HG03060 (cell line): ENCODE measurements at regions not wholly inside any gene's neighbourhood (a gene's known extent, or its start where the extent isn't known, plus 50 kb on each side); places are given as distances from the start of the nearest gene placed in this dataset.
"Not testable (repeated sequence)": the region's sequence is repeated elsewhere in the genome, so short reads cannot be mapped to it uniquely, and the experiment has no call there.

Experiments
- ATAC-seq: cut with Tn5 transposase; IDR thresholded peaks from one replicate; pipeline ENCODE4 v1.9.1; 2021; ENCODE audit warnings: low read depth, moderate number of reproducible peaks; ENCODE audit not compliant: unreplicated experiment

DNA sequence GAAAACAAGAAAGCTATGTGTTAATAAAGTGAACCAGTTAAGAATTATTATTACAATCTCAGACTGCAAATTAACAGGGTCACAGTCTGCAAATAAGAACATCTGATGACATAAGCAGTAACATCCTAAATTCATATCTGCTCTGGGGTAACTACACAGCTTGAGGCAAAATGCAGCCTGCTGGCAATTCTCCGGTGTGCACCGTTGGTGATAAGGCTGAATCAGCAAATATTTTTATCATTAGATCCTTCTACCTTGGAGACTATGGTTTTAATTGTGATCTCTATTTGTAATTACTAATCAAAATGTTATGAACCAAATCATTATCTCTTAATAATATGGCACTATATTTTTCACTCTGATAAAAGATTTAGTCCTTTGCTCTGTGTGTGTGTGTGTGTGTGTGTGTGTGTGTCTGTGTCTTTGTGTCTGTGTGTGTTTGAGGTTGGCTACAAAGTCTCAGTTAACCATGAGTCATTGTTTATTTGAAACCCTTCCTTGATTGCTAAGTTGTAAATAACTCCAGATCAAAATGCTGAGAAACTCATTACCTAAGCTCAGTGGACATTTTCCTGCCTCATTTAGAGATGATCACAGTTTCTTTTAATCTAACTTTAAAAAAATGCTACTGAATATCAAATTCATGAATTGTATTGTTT, 442.6 kb downstream of the GXYLT1 start:
- ATAC-seq: no peak

DNA sequence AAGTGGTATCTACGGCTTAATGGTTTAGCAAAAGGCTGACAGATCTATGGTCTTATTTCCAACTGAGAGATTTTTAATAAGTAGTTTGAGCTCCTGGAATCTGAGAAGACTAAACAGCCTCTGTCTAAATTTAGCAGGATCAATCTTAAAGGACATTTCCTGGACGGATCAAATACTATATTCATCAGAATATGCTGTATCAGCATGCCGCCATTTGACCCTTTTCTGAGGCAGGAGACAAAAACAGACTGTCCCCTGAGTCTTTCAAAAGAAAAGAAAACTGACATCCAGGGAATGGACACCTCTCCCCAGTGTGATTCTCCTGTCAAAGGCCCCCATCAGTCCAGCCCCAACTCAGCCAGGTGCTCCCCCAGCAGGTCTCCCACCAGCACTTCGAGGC, 443.7 kb downstream of the GXYLT1 start:
- no peak for ATAC-seq

DNA sequence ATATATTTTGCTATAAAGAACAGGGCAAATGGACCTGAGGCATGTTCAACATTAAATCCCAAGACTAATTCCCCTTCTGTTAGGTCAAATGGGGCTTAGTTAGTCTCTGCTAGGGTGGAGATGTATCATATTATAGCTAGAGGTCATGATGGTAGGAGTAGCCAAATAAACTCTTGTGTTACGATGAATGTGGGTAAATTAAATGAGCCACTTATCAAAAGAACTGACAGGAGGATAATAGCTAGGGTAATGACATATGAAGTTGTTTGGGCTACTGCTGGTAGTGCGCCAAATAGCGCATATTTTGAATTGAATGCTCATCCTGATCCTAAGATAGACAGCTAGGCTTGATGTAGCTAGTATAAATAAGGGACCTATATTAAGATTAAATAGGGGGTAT, 445.0 kb downstream of the GXYLT1 start:
- ATAC-seq: no peak

DNA sequence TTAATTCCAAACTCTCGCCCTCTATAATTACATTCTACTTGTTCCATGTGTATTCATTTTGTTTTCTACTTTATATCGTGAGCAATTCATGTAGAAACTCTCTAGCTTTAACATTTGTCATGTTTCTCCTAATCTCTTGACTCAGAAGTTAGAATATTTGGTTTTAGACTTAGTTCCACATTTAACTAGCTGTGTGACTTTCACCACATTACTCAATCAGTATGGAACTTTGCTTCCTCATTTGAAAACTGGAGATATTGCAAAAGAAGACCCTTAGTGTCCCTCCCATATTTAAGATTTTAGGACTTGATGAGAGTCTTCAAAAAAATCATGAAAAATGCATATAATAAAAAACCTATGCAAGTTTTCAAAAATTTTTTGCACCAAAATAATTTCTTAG, 447.5 kb downstream of the GXYLT1 start:
- ATAC-seq: no peak

DNA sequence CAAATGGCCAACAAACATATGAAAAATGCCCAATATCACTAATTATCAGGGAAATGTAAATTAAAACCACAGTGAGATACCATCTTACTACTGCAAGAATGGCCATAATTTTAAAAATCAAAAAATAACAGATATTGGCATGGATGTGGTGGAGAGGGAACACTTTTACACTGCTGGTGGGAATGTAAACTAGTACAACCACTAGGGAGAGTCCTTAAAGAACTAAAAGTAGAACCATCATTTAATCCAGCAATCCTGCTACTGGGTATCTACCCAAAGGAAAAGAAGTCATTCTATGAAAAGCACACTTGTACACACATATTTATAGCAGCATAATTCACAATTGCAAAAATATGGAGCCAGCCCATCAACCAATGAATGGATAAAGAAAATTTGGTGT, 459.7 kb downstream of the GXYLT1 start:
- no peak for ATAC-seq

DNA sequence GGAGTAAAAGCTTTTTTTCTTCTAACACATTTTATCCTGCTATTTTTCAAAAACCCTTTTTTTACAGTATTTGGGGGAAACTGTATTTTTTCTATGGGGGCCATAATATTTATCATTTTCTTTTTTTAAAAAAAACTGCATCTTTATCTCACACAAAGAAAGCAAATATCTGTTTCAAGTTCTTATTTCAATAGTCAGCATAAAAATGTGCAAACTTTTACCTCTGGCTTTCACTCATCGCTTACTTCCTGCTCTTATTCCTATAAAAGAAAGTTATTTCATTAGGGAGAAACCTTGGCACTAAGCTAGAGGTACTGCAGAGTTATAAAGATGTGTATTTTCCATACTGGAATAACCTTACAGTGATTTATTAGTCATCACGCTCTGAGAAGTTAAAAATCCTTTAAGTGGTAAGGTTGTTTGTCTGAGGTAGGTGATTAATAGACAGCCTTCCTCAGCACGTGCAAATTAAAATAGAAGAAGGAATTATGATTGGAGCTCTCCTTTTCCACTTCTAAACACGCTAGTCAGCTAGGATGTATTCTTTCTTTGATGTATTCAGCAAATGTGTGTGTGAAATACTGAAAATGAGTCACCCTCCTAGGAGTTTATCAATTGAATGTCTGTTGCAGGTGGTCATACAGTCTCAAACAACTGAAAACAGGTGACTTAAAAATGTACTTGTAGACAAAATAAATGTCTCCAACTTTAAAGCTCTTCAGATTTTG, 461.0 kb downstream of the GXYLT1 start:
- no peak for ATAC-seq

DNA sequence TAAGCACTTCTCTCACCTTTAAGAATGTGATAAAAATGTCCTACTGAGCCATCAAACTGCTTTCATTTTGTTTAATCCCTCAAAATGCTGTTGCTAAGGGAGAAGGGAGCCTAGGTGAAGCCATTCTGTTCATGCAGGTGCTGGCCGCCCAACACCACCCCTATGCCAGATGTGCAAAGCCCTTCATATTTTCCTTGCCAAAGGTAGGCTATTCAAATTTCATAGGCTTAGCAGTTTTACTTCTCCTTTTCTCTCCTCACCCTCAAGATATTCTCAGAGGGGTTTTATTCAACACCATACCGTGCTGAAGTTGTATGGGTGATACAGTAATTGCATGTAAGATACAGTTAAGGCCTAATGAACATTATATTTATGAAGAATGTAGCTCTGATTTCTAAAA, 461.7 kb downstream of the GXYLT1 start:
- ATAC-seq: no peak

DNA sequence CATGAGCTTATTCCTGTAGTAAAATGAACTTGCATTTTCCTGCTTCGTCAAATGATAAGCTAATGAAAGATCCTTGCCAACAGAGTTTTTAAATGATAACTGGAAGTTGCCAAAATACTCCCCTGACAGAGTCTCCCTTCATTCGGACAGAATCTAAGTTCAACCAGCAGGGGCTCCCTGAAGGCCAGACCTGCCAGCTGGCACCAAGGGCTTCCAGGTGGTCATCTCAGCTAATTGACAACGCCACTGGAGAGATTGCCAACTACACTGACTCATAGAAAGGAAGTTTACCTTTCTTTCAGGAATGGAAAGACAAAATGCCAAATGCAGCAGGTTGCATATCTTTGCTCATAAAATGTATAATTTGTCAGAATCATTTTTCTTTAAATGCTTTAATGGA, 462.8 kb downstream of the GXYLT1 start:
- no peak for ATAC-seq

DNA sequence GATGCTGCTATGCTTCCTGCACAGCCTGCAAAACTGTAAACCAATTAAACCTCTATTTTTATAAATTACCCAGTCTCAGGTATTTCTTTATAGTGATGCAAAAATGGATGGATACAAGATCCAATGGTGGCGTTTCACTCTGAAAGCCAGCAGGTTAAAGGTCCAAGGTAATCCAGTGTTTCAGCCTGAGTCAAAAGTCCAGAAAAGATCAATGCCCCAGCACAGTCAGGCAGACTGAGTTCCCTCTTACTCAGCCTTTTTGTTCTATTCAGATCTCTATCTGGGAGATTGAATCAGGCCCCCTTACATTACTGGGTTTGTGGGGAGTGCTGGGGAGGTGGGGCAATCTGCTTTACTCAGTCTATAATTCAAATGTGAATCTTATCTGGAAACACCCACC, 464.5 kb downstream of the GXYLT1 start:
- no peak for ATAC-seq

DNA sequence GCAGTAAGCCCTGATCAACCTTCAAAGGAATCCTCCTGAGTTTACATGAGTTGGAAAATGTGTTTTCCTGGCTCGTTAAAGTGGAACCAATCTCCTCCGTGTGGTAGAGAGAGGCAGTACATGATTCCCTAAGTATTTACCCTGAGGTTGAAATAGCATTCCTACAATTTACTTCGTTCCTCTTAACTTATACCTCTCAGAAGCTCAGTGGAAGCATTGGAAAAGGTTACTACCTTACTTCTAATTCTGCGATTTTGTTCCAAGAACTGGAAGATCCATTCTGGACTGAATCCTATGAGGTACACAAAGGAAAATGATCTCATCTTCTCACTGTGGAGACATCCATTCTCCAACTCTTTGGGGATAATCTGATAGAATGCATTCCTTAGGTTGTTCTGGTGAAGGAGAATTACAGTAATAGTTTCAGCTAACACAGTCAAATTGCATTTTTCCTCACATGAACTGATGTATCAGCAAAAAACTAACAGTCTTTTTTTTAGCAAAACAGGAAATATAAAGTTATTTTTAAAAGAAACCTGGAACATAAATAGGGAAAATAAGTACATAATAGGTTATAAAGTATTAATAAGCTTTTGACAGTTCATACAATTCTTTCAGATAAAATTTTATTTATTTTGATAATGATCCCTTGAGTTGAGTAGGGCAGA, 475.6 kb downstream of the PDZRN4 start:
- ATAC-seq: no peak

DNA sequence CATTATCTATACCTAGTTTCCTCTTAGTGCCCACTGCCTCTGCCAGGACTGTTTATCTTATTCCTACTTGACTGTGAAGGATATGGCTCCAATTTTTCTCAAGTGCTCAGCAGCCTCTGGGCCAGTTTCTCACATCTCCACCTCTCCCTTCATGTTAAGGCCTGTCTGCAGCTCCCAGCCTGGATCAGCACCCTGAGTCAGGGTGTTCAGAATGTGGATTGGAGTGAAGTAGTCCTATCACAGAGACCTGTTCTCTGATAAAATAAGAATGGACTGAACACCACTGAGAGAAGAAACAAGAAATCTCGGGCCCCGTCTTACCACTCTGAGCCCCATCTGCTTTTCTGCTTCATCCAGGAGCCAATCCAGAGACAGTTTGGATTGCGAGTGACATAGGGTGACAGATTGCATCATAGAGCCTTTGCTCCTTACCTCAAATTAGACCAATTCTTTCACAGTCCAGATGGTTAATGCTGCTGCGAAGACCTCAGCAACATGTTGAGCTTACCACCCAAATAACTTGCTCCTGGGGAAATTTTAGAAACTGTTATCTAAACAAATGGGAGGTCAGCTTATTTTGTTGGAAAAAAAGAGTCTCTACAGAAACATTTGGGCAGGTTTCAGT, 473.1 kb downstream of the PDZRN4 start:
- no peak for ATAC-seq

DNA sequence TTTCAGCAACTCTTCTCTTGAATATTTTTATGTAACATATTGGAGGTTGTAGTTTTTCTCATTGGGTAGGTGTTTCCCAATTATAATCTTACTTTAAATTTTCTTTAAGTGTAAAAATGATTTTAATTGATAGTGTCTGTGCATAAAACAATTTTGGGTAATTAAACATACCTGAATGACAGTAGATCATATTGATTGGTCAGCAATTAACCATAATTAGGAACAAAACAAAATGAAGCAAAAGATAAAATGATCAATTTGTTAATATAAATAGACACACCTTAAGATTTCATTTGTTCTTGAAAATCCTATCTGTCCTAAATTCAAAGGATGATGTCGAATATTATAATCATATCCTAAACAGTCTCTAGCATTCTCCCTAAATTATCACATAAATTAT, 468.3 kb downstream of the PDZRN4 start:
- no peak for ATAC-seq

DNA sequence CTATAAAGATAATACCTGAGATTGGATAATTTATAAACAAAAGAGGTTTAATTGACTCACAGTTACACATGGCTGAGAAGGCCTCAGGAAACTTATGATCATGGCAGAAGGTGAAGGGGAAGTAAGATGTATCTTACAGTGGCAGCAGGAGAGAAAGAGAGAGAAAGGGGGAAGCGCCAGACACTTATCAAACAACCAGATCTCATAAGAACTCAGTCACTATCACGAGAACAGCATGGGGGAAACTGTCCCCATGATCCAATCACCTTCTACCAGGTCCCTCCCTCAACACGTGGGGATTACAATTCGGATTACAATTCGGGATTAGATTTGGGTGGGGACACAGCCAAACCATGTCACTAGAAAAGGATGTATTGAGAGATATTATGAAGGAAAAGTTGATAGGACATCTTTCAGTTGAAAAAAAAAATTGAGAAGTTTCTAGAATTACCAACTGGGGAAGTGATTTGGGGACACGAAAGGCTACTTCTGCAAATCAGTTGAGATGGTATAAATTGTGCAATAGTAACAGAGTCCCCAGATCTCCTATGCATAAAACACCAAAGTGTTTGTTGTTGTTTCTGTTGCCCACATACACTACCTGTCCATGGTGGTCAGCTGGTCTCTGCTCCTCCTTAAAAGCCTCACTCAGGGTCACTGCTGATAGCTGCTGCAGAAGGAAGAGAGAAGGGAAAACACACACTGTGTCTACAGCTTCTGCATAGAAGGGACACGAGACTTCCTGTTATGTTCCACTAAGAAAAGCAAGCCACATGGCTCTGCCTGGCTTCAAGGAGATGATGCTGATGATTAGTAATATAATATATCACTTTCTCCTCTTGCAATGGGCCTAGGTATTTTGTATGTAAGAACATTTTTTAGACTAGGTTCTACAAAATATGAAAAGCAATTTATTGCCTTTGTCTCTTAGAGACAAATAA, 465.5 kb downstream of the PDZRN4 start:
- no peak for ATAC-seq

DNA sequence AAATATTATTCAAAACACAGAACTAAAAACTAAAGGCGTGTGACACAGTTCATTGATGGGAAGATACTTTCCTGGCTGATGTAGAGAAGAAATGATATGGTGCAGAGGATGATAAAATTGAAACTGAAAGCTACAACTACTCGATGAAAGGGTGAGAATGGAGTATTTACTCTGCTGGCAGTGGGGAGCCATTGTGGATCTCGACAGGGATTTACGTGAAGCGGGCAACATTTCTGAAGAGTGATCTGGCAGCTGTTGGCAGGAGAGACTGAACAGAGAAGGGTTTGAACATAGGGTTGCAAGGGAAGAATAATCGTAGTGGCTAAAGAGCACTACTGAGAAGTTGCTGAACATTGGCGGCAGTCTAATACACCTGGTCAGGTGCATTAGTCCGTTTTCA, 464.9 kb downstream of the PDZRN4 start:
- no peak for ATAC-seq

DNA sequence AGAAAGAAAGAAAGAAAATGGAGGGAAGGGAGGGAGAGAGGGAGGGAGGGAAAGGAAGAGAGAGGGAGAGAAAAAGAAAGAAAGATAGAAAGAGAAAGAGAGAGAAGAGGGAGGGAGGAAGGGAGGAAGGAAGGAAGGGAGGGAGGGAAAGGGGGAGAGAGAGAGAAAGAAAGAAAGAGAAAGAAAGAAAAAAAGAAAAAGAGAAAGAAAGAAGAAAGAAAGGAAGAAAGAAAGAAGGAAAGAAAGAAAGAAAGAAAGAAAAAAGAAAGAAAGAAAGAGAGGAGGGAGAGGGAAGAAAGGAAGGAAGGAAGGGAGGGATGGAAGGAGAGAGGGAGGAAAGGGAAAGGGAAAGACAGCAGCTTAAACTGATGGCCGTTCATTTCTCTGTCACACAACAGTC, 457.5 kb downstream of the PDZRN4 start:
- no peak for ATAC-seq

DNA sequence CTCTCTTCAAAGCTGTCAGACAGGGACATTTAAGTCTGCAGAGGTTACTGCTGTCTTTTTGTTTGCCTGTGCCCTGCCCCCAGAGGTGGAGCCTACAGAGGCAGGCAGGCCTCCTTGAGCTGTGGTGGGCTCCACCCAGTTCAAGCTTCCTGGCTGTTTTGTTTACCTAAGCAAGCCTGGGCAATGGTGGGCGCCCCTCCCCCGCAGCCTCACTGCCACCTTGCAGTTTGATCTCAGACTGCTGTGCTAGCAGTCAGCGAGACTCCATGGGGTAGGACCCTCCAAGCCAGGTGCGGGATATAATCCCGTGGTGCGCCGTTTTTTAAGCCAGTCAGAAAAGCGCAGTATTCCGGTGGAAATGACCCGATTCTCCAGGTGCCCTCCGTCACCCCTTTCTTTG, 454.7 kb downstream of the PDZRN4 start:
- not testable (repeated sequence) for ATAC-seq

DNA sequence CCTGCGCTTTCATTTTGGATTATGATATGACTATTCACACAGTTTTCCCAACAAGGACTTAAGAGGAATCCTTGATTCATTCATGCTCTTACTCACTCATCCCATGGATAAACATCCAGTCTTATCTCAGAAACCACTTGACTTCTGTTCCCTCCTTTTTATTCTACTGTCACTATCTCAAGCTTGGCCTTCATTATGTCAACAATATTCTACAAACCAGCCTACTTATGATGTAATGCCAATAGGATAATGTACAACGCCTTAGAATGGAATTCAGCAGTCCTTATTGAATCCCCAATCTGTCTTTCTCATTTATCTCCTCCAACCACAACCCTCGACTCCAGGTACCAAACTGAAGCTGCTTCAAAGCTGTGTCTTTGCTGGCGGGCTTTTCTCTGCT, 448.5 kb downstream of the PDZRN4 start:
- no peak for ATAC-seq

DNA sequence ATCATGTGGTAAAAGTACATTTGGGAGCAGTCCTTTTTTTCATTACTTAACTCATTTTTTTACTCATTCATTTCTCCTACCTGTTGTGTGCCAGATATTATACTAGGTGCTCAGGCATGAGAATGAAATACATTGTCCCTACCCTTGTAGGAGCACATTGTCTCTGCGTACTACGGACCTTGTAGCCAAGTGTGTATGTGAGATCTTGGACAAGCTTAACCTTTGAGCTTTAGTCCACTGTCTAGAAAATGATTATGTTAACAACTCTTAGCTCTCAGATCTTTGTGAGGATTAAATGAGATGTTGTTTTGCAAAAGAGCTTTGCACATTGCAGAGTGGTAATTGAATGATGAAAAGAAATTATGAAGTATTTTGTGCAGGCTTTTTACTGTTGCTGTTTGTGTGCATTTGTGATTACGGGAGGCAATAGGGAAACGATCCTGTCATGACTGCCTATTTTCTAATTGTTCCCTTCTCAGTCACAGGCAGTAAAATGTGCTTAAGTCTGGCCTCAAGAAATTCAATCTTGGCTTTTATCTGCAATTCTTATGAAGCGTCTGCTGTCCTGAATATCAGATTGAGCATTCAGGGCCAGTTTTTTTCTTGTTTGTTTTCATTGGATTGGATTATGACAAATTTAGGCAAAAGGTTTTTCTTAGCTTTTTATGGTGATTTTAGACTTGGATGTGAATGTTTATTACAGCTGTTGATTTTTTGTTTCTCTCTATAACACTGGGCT, 447.7 kb downstream of the PDZRN4 start:
- ATAC-seq: no peak

DNA sequence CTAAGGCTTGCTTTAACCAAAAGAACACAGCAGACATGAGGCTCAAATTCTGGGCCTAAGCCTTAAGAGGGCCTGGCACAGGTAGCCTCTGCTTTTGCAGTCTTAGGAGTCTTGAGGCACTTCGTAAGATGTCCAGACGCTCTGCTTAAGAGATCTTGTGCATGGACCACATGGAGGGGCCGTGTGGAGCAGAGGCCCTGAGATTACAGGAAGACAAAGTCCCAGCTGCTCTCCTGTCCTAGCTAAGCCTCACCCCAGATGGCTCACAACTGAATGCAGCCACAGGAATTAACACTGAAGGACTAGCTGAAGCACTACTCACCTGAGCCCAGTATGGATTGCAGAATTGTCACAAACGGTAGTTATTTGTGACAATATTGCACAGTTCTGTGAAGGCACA, 446.0 kb downstream of the PDZRN4 start:
- ATAC-seq: no peak

DNA sequence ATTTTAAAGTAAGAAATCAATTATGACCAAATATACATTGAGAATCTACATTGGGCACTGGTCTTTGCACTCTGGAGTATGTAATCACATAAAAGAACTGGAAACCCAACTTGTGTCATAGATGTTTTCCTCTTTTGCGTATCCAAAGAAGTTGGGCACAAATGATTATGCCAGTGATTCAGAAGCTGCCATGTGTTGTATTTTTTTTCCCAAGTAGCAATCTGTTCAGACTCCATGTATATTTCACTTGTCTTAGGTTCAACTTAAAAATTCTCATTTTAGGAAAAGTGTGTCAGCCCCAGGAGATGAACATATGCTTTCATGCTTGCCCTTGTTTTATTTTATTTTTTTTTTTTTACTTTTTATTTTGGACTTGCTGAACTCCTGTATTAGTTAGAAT, 441.5 kb downstream of the PDZRN4 start:
- no peak for ATAC-seq
